ENCODE measurements at regions not wholly inside any gene's neighbourhood (a gene's known extent, or its start where the extent isn't known, plus 50 kb on each side); places are given as distances from the start of the nearest gene placed in this dataset.

GRCh38 chr1:94701796-94702441, 118.2 kb upstream of the SLC44A3 start:
- no peak overlapping the region for H3K27ac ChIP-seq (ENCODE audit: low read depth, low read length)
- H3K27ac Mint-ChIP-seq (ENCODE audit: unreplicated experiment) = no peak overlapping the region

GRCh38 chr1:94698759-94699502, 121.2 kb upstream of the SLC44A3 start:
- peak; percentile 78 for FAIRE-seq
- Histone ChIP-seq H3K9me3 (ENCODE audit: insufficient read depth, low read depth, low read length) (no peaks in the 10 kb centered on the region), H3K4me3 (ENCODE audit: insufficient read depth, low read depth, low read length) (no peak overlapping the region), H3K27ac (ENCODE audit: low read depth, low read length) (peak overlapping the region; percentile 53), H4K20me1 (ENCODE audit: insufficient read depth, low read length) (no peaks in the 10 kb centered on the region), H3K4me2 (ENCODE audit: low read length) (peak overlapping the region; percentile 18), H3K4me1 (ENCODE audit: insufficient read depth, low read length) (peaks cover 21% of the 10 kb centered on the region), H2AFZ (ENCODE audit: low read depth, low read length) (no peak overlapping the region), H3K9ac (ENCODE audit: low read length) (no peak overlapping the region), H3K27me3 (ENCODE audit: insufficient read depth, low read length) (no peaks in the 10 kb centered on the region), H3K79me2 (ENCODE audit: insufficient read depth, low read length) (no peaks in the 10 kb centered on the region), H3K36me3 (ENCODE audit: insufficient read depth, low read length) (no peaks in the 10 kb centered on the region)
- DNase-seq (ENCODE audit: low read depth) = peak; percentile 86
- Mint-ChIP-seq H3K4me1 (ENCODE audit: low read depth, unreplicated experiment) (peaks cover 47% of the 10 kb centered on the region), H3K9me3 (ENCODE audit: unreplicated experiment) (no peaks in the 10 kb centered on the region), H3K36me3 (ENCODE audit: low read depth, unreplicated experiment) (peaks cover 4% of the 10 kb centered on the region), H3K27me3 (ENCODE audit: low read depth, unreplicated experiment) (no peaks in the 10 kb centered on the region), H3K4me3 (ENCODE audit: unreplicated experiment) (no peak overlapping the region), H3K27ac (ENCODE audit: unreplicated experiment) (peak overlapping the region; percentile 95)
- TF ChIP-seq CTCF (IDR thresholded peaks at IDR 0.05; ENCODE audit: insufficient read depth, low read depth, low read length) (no peak), EZH2 (IDR thresholded peaks at IDR 0.05; ENCODE audit: insufficient read depth, low read length) (no peak)

More at GRCh38 chr1:94701796-94702441, 118.2 kb upstream of the SLC44A3 start:
- no peaks in the 10 kb centered on the region for H3K27me3 Mint-ChIP-seq (ENCODE audit: low read depth, unreplicated experiment)
- DNase-seq (ENCODE audit: low read depth) = no peak
- no peaks in the 10 kb centered on the region for H3K27me3 ChIP-seq (ENCODE audit: insufficient read depth, low read length)
- TF ChIP-seq EZH2 (IDR thresholded peaks at IDR 0.05; ENCODE audit: insufficient read depth, low read length) (no peak), CTCF (IDR thresholded peaks at IDR 0.05; ENCODE audit: insufficient read depth, low read depth, low read length) (no peak)
- H3K36me3 Mint-ChIP-seq (ENCODE audit: low read depth, unreplicated experiment) = peaks cover 4% of the 10 kb centered on the region
- no peak overlapping the region for H3K4me3 ChIP-seq (ENCODE audit: insufficient read depth, low read depth, low read length)
- H3K4me2 ChIP-seq (ENCODE audit: low read length) = no peak overlapping the region
- peaks cover 50% of the 10 kb centered on the region for H3K4me1 Mint-ChIP-seq (ENCODE audit: low read depth, unreplicated experiment)
- no peak overlapping the region for H3K4me3 Mint-ChIP-seq (ENCODE audit: unreplicated experiment)
- no peaks in the 10 kb centered on the region for H3K9me3 ChIP-seq (ENCODE audit: insufficient read depth, low read depth, low read length)
- no peaks in the 10 kb centered on the region for H3K36me3 ChIP-seq (ENCODE audit: insufficient read depth, low read length)
- no peak for FAIRE-seq
- H4K20me1 ChIP-seq (ENCODE audit: insufficient read depth, low read length) = no peaks in the 10 kb centered on the region
- H3K9ac ChIP-seq (ENCODE audit: low read length) = no peak overlapping the region
- no peaks in the 10 kb centered on the region for H3K79me2 ChIP-seq (ENCODE audit: insufficient read depth, low read length)
- H3K4me1 ChIP-seq (ENCODE audit: insufficient read depth, low read length) = peaks cover 21% of the 10 kb centered on the region
- H2AFZ ChIP-seq (ENCODE audit: low read depth, low read length) = no peak overlapping the region
- H3K9me3 Mint-ChIP-seq (ENCODE audit: unreplicated experiment) = no peaks in the 10 kb centered on the region

DNA sequence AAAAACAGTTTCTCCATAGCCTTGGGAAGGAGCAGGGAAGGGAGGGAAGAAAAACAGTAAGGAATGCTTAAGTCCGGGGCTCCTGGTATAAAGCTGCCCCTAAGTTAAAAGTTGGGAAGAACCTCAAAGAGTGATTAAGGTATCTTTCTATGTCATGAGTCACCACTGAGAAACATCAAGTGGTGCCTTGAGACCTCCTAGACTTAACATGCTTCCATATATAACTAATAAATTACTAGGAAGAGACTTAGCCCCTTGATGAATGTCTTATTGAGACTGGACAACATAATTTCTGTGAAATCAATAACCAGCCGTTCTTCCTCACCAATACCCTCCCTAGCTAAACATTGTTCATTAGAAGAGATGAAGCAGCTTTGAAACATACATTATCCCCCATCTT, 121.8 kb upstream of the SLC44A3 start:
- peaks cover 50% of the 10 kb centered on the region for H3K4me1 Mint-ChIP-seq (ENCODE audit: low read depth, unreplicated experiment)
- peak overlapping the region; percentile 6 for H3K9ac ChIP-seq (ENCODE audit: low read length)
- H2AFZ ChIP-seq (ENCODE audit: low read depth, low read length) = no peak overlapping the region
- no peaks in the 10 kb centered on the region for H3K27me3 ChIP-seq (ENCODE audit: insufficient read depth, low read length)
- no peaks in the 10 kb centered on the region for H3K27me3 Mint-ChIP-seq (ENCODE audit: low read depth, unreplicated experiment)
- H3K9me3 Mint-ChIP-seq (ENCODE audit: unreplicated experiment) = no peaks in the 10 kb centered on the region
- no peaks in the 10 kb centered on the region for H3K36me3 ChIP-seq (ENCODE audit: insufficient read depth, low read length)
- H3K4me3 Mint-ChIP-seq (ENCODE audit: unreplicated experiment) = no peak overlapping the region
- H3K4me3 ChIP-seq (ENCODE audit: insufficient read depth, low read depth, low read length) = no peak overlapping the region
- peak overlapping the region; percentile 95 for H3K27ac Mint-ChIP-seq (ENCODE audit: unreplicated experiment)
- H3K36me3 Mint-ChIP-seq (ENCODE audit: low read depth, unreplicated experiment) = peaks cover 4% of the 10 kb centered on the region
- H3K27ac ChIP-seq (ENCODE audit: low read depth, low read length) = peak overlapping the region; percentile 53
- peak; percentile 67 for DNase-seq (ENCODE audit: low read depth)
- H3K9me3 ChIP-seq (ENCODE audit: insufficient read depth, low read depth, low read length) = no peaks in the 10 kb centered on the region
- H3K79me2 ChIP-seq (ENCODE audit: insufficient read depth, low read length) = no peaks in the 10 kb centered on the region
- peak overlapping the region; percentile 18 for H3K4me2 ChIP-seq (ENCODE audit: low read length)
- H4K20me1 ChIP-seq (ENCODE audit: insufficient read depth, low read length) = no peaks in the 10 kb centered on the region
- peaks cover 21% of the 10 kb centered on the region for H3K4me1 ChIP-seq (ENCODE audit: insufficient read depth, low read length)
- no peak for FAIRE-seq
- no peak for TF ChIP-seq CTCF (IDR thresholded peaks at IDR 0.05; ENCODE audit: insufficient read depth, low read depth, low read length)
